GM19324 (cell line): ENCODE measurements at regions not wholly inside any gene's neighbourhood (a gene's known extent, or its start where the extent isn't known, plus 50 kb on each side); places are given as distances from the start of the nearest gene placed in this dataset.

ENCODE experiments used
- ATAC-seq: cut with Tn5 transposase; IDR thresholded peaks from one replicate; pipeline ENCODE4 v1.9.1; 2021; ENCODE audit warnings: mild to moderate bottlenecking, moderate library complexity; ENCODE audit not compliant: unreplicated experiment, low FRiP score

- no peak for ATAC-seq
Measured at GRCh38 chr10:128482052-128482451, 355.8 kb upstream of the MKI67 start.

GRCh38 chr10:128483216-128483615 lies 357.0 kb upstream of the MKI67 start:
- ATAC-seq = no peak

GRCh38 chr10:128484041-128484440 lies 357.8 kb upstream of the MKI67 start:
- no peak for ATAC-seq

- no peak for ATAC-seq
Measured at GRCh38 chr10:128485701-128486235, 359.5 kb upstream of the MKI67 start.

- no peak for ATAC-seq
Measured at GRCh38 chr10:128487517-128487916, 361.3 kb upstream of the MKI67 start.

GRCh38 chr10:128489324-128490247 lies 363.4 kb upstream of the MKI67 start:
- no peak for ATAC-seq

- no peak for ATAC-seq
Measured at GRCh38 chr10:128491686-128492085, 365.5 kb upstream of the MKI67 start.

- no peak for ATAC-seq
Measured at GRCh38 chr10:128493811-128494210, 367.6 kb upstream of the MKI67 start.

- no peak for ATAC-seq
Measured at GRCh38 chr10:128494665-128495064, 368.4 kb upstream of the MKI67 start.

- no peak for ATAC-seq
Measured at GRCh38 chr10:128497660-128498377, 371.6 kb upstream of the MKI67 start.

GRCh38 chr10:128498378-128498730 lies 372.1 kb upstream of the MKI67 start:
- ATAC-seq = no peak

GRCh38 chr10:128498746-128499145 lies 372.5 kb upstream of the MKI67 start:
- ATAC-seq = no peak

- ATAC-seq = no peak
Measured at GRCh38 chr10:128499486-128499885, 373.3 kb upstream of the MKI67 start.

- no peak for ATAC-seq
Measured at GRCh38 chr10:128499956-128500355, 373.7 kb upstream of the MKI67 start.

GRCh38 chr10:128500642-128501041 lies 374.4 kb upstream of the MKI67 start:
- ATAC-seq = no peak

GRCh38 chr10:128505346-128505745 lies 379.1 kb upstream of the MKI67 start:
- ATAC-seq = no peak

- no peak for ATAC-seq
Measured at GRCh38 chr10:128506423-128506822, 380.2 kb upstream of the MKI67 start.

GRCh38 chr10:128507066-128507465 lies 380.8 kb upstream of the MKI67 start:
- no peak for ATAC-seq

GRCh38 chr10:128511284-128511683 lies 385.1 kb upstream of the MKI67 start:
- ATAC-seq = no peak

GRCh38 chr10:128512767-128513166 lies 386.5 kb upstream of the MKI67 start:
- ATAC-seq = no peak

- no peak for ATAC-seq
Measured at GRCh38 chr10:128514536-128514935, 388.3 kb upstream of the MKI67 start.
